SK-N-DZ (cell line): ENCODE measurements at regions not wholly inside any gene's neighbourhood (a gene's known extent, or its start where the extent isn't known, plus 50 kb on each side); places are given as distances from the start of the nearest gene placed in this dataset.
"Not testable (repeated sequence)": the region's sequence is repeated elsewhere in the genome, so short reads cannot be mapped to it uniquely, and the experiment has no call there.

Experiments
- DNase-seq: peaks from one replicate; pipeline ENCODE4 v3.0.0-alpha.2; 2015; ENCODE audit warnings: low spot score

- DNase-seq = no peak
Observed at GRCh38 chr1:61028136-61028535, 54.2 kb upstream of the NFIA start.

- not testable (repeated sequence) for DNase-seq
Observed at GRCh38 chr1:61018068-61018467, 64.3 kb upstream of the NFIA start.

DNA sequence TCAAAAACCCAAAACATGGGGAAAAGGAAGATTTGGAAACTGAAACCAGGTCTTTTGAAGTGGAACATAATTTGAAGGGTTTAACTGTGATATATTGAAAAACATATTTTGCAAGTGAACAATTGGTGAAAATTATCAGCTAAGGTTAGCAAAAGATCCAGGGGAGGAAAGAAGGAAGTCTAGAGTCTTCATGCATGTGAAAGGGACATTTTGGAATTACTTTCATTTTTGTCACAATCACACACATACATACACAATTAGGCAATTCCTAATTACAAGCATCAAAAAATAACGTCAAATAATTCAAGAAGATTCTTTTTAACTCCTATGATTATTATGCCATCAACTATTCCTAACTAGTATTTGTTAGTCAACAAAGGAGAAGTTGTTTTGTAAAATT lies 64.7 kb upstream of the NFIA start:
- no peak for DNase-seq

DNA sequence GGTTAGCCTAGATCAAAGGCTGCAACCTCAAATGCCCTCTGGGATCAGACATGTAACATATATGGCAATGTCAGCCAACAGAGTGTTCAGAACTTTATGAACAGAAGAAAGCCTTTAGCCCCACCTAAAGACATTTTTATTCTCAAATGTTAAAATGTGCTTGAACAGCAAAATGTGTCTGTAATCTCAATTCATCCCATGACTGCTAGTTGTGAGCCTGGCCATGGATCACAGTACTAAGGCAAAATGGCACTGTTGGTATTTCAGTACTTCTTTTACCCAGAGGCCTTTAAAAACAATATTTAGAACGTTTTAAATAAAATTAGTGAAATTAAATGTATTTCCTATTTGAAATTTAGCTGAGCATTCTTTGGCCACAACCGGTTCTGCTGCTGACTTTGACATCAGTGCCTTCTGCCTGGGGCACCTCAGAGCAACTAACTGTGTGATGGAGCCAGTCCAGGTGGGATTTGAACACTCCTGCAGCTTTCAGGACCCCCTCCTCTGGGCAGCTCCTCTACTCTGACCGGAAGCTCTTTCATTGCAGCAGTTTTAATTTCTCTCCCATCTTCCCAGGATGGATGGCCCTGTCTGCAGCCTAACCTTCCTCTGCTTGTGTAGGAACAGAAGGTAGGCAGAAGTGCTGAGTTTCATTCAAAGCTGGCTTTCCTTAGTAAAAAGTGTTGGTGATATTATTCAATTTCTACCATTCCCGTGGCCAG lies 68.3 kb upstream of the NFIA start:
- DNase-seq = no peak

GRCh38 chr1:61013189-61013945 lies 69.0 kb upstream of the NFIA start:
- DNase-seq = no peak

DNA sequence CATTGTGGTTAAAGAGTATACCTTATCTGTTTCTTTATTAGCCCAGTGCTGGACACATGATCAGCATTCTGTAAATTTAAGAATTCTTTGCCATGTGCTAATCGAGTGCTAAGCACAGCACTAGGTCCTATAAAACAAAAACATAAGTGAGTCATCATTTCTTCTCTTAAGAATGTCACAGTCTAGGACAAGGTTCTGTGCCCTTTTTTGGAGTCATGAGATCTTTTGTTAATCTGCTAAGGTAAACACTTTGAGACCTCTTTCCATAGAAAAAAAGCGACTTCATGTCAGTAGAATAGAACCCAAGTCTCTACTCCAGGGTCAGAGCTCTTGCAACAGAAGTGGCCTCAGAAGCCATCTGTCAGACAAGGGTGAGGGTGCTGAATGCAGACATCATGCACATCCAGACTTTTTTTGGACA lies 70.0 kb upstream of the NFIA start:
- DNase-seq = no peak

DNA sequence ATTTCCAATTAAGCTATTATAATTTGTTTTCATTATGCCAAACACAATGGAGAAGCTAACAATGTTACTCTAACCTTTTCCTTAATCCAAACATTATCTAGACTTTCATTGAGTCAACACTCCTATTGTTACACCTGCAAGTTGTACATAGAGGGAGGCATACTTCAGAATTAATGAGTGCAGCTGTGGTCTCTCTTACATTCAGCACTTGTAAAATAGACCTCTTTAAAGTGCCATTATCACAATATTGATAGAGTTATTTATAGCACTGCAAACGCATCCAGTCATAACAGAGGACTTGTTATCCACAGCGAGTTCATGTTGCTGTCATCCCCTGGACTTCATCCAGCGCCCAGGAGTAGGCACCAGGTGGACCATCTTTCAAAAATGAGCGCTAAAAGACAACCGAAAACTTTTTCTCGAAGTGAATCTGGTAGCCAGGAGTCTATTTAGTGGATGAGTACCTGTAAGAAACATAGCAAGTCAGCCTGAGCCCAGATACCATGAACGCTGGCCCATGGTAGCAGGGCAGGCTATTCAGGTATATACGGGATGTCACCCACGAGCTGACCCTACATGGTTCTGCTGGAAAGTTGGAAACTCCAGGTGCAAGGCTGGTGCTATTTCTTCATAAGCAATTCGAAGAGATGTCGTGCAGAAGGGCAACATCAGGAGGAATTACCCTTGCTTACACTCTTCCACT lies 70.6 kb upstream of the NFIA start:
- DNase-seq = no peak

DNA sequence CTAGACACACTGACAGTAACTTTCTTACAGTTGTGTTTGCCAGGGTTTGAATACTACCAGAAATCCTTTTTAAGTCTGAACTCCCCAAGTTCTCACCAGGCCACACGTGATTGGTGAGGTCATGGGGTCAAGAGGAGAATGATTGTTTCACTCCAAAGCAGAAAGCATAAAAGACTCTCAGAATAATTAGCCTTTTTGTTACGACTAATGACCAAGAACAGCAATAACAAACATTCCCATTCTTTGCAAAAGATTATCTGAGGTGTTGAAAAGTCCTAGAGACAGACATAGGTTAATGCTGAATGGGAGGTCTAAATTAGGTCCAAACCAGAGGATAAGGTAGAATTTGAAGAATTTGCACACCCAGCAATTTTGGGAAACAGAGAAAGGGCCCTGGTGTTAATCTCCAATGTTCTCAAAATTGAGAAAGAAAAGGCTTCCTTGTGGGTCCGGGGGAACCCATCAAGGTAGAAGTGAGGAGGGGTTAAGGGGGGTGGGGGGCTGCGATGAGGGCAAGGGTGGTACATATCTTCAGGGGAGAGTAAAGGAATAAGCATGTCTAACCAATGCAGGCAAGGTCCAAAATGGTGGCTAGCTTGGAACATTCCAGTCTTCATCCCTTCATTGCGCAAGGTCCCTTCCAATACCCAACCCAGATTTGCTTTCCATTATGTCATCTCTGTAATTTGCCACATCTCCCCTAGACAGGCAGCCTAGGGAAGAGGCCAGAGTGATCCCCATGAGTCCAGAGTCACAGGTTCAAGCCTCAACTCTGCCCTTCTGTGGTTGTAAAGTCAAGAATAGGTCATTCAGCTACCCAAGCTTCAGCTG lies 74.6 kb upstream of the NFIA start:
- no peak for DNase-seq

DNA sequence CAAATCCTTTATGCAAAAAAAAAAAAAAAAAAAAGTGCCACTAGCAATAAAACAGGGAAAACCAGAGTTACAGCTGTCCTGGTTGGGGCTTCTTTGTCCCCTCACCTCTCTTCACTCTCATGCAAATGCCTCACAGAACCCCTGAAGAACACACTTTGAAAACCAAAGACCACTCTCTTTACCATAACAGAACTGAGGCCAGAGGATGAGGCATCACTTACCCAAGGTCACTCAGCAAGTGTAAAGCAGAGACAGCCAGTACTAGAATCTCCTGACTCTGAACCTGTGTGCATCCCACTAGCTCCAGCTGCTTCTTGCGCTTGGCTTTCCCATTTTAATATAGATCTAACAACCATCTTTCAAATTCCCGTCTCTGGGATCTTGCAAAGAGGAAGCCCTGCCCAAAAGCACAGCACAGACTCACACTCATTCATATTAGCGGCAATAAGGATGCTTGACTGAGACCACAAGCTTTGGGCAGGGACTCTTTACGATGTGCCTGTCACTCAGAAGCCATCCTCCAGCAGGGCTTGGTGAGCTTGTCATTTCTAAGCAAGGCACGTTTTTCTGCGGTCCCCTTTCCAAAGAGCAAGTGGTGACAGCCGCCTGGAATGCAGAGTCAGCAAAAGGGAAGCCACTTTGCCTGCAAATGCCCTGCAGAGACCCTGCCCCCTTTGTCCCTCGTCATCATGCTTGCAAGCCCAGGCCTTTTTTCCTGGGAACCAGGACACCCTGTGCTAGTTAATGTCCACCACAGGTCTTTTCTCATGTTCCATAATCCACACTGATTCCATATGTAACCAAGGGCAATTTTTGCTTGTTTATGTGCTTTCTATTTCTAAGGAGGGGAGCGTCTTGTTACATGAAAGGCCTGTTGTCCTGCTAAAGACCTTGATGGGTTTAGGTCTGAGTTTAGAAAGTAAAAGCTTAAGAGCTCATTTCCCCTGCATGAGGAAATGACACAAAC lies 76.5 kb upstream of the NFIA start:
- DNase-seq = peak; percentile 16

- no peak for DNase-seq
Observed at GRCh38 chr1:61004262-61005003, 77.9 kb upstream of the NFIA start.

GRCh38 chr1:61000327-61000726 lies 82.0 kb upstream of the NFIA start:
- DNase-seq = no peak

DNA sequence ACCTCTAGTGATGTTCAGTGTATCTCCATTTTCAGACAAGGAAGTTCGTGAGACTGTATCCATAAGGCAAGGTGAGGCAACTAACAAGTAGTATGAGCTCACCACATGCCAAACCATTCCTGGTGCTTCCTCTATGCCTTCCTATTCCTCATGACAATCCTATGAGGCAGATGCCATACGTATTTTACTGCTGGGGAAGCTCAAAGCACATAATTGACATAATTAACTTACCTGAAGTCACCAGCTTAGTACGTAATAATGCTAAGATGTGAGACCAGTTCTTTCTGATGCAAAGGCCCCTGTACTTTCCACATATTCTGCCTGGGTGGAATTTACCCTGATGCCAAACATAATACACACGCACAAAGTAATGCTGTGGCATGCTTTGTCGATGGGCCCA lies 83.6 kb upstream of the NFIA start:
- DNase-seq = peak; percentile 84

DNA sequence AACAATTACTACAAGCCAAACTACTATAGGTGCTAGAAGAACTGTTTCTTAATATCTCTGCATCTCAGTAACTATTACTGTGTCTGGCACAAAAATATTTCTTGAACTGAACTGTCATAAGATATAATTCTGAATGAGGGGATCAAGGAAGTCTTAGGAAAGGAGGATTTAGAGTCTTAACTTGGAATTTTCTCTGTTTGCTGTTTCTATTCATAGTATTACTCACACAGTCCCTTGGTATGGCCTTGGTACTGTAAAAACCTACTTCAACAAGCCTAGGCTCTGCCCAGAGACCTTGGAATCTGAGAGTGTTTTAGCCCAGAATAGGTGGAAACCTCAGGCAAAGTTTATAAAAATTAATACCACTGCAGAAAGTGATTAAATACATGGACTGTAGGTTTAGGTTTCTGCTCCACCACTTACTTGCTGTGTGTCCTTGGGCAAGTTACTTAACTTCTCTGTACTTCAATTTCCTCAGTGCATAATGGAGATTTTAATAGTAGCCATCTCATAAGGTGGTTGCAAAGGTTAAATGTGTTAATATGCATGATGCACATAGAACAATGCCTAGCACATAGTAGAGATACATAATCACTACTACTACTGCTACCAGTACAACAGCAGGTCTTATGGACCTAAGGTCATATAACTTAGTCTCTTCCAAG lies 87.4 kb upstream of the NFIA start:
- DNase-seq = no peak

DNA sequence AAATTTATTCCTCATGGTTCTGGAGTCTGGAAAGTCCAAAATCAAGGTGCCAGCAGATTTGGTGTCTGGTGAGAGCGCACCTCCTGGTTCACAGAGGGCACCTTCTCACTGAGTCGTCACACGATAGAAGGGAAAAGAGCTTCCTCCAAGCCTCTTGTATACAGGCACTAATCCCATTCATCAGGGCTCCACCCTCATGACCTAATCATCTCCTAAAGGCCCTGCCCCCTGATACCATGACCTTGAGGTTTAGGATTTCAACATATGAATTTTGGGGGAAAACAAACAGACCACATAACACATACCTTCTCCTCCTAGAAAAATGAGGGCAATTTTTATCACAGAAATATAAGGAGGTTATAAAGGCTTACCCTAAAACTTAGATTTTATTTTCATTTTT lies 88.0 kb upstream of the NFIA start:
- no peak for DNase-seq

- DNase-seq = no peak
Observed at GRCh38 chr1:60992165-60992564, 90.2 kb upstream of the NFIA start.

DNA sequence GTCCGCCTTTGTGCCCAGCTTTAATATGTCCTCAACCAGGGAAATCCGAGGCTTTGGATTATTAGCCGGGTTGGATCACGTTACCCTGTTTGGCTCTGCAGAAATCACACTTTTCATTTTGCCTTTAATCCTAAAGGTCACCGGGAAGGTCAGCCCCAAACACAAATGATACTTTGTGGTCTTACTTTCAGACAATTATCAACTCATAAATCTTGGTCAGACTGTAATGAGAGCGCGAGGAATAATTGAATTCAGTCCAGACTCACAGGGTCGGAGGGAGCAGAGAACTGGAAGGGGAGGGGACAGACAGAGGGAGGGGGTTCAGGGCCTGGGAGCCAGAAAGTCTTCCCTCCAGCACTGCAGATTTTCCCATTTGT lies 91.7 kb upstream of the NFIA start:
- peak; percentile 68 for DNase-seq

- peak; percentile 56 for DNase-seq
Observed at GRCh38 chr1:60989749-60990713, 92.3 kb upstream of the NFIA start.

GRCh38 chr1:60988891-60989290 lies 93.5 kb upstream of the NFIA start:
- DNase-seq = peak; percentile 25
